ENCODE measurements at regions not wholly inside any gene's neighbourhood (a gene's known extent, or its start where the extent isn't known, plus 50 kb on each side); places are given as distances from the start of the nearest gene placed in this dataset.
"Not testable (repeated sequence)": the region's sequence is repeated elsewhere in the genome, so short reads cannot be mapped to it uniquely, and the experiment has no call there.

- Histone ChIP-seq H4K20me1 (replicated peaks; ENCODE audit: control insufficient read depth, insufficient read depth, low read length) (no peaks in the 10 kb centered on the region), H3K9me3 (replicated peaks; ENCODE audit: control insufficient read depth, insufficient read depth, low read depth, low read length) (no peaks in the 10 kb centered on the region), H3K27ac (ENCODE audit: extremely low read depth, low read depth, low read length) (no peak overlapping the region), H3K27me3 (ENCODE audit: control insufficient read depth in 2 of 2, insufficient read depth in 2 of 2, low read length in 2 of 2) (no peaks in the 10 kb centered on the region; a peak in 2 of 5 replicates), H3K79me2 (ENCODE audit: control insufficient read depth, insufficient read depth, low read length) (no peaks in the 10 kb centered on the region), H3K9me1 (ENCODE audit: control insufficient read depth, insufficient read depth, low read length) (no peaks in the 10 kb centered on the region), H3K4me1 (replicated peaks in 1 of 2; ENCODE audit: control insufficient read depth in 2 of 2, insufficient read depth in 2 of 2, low read length in 2 of 2) (no peaks in the 10 kb centered on the region), H3K4me3 (no peak overlapping the region), H3K9ac (ENCODE audit: insufficient read depth in 1 of 2, low read depth in 2 of 2, low read length in 2 of 2) (no peak overlapping the region), H3K36me3 (ENCODE audit: control insufficient read depth, insufficient read depth, low read length) (no peaks in the 10 kb centered on the region), H2AFZ (ENCODE audit: low read depth, low read length) (no peak overlapping the region), H3K4me2 (ENCODE audit: insufficient read depth, low read length) (no peak overlapping the region)
- intact Hi-C loops (cut with micrococcal nuclease) (no loop called here), in situ Hi-C loops (cut with MboI) (no loop called here)
- BruUV-seq (replicated peaks): no TSS peak
- TF ChIP-seq CREB3L1 (IDR thresholded peaks at IDR 0.05; ENCODE audit: borderline replicate concordance, low read depth) (no peak), CHCHD3 (CRISPR knock-in tag; IDR thresholded peaks at IDR 0.05) (no peak), HNRNPUL1 (IDR thresholded peaks at IDR 0.05; ENCODE audit: low read length) (no peak), ZNF140 (CRISPR knock-in tag; IDR thresholded peaks at IDR 0.05) (no peak), GABPB2 (CRISPR knock-in tag; conservative IDR thresholded peaks at IDR 0.05) (no peak), RBFOX2 (IDR thresholded peaks at IDR 0.05; ENCODE audit: low read depth, low read length) (no peak), ZNF518B (CRISPR knock-in tag; IDR thresholded peaks at IDR 0.05) (no peak), FOS (IDR thresholded peaks at IDR 0.05; ENCODE audit: extremely low read depth, insufficient read length) (no peak), E2F4 (CRISPR knock-in tag; IDR thresholded peaks at IDR 0.05; ENCODE audit: low read depth) (no peak), PPARD (CRISPR knock-in tag; IDR thresholded peaks at IDR 0.05) (no peak)
- ATAC-seq: no peak
- no peak for FAIRE-seq
- 0% methylated on average over 5 of the region's 5 CpGs for WGBS (ENCODE audit: insufficient coverage, low coverage, missing lambda C conversion rate)
- DNase-seq (ENCODE audit: extremely low read depth in 1 of 4, low spot score in 3 of 4): no peak
- CTCF ChIA-PET (ENCODE audit: low intra/inter-chr PET ratio): no interaction called here
- POLR2A ChIA-PET: no interaction called here
These were observed 263.8 kb downstream of the ARHGAP12 start for GRCh38 chr10:31664803-31665202.

GRCh38 chr10:31664071-31664470 is 264.6 kb downstream of the ARHGAP12 start:
- H3K4me3 ChIP-seq; H3K36me3 ChIP-seq (ENCODE audit: control insufficient read depth, insufficient read depth, low read length); BruUV-seq (replicated peaks); in situ Hi-C loops (cut with MboI); DNase-seq (ENCODE audit: extremely low read depth in 1 of 4, low spot score in 3 of 4); ATAC-seq; H4K20me1 ChIP-seq (replicated peaks; ENCODE audit: control insufficient read depth, insufficient read depth, low read length); intact Hi-C loops (cut with micrococcal nuclease); H3K79me2 ChIP-seq (ENCODE audit: control insufficient read depth, insufficient read depth, low read length); POLR2A ChIA-PET; H3K27me3 ChIP-seq (ENCODE audit: control insufficient read depth in 2 of 2, insufficient read depth in 2 of 2, low read length in 2 of 2); FAIRE-seq; H3K4me2 ChIP-seq (ENCODE audit: insufficient read depth, low read length); H3K9me3 ChIP-seq (replicated peaks; ENCODE audit: control insufficient read depth, insufficient read depth, low read depth, low read length); H3K27ac ChIP-seq (ENCODE audit: extremely low read depth, low read depth, low read length); H3K9ac ChIP-seq (ENCODE audit: insufficient read depth in 1 of 2, low read depth in 2 of 2, low read length in 2 of 2); H3K4me1 ChIP-seq (replicated peaks in 1 of 2; ENCODE audit: control insufficient read depth in 2 of 2, insufficient read depth in 2 of 2, low read length in 2 of 2); H3K9me1 ChIP-seq (ENCODE audit: control insufficient read depth, insufficient read depth, low read length); H2AFZ ChIP-seq (ENCODE audit: low read depth, low read length); CTCF ChIA-PET (ENCODE audit: low intra/inter-chr PET ratio): not testable (repeated sequence)
- WGBS (ENCODE audit: insufficient coverage, low coverage, missing lambda C conversion rate): 0% methylated on average over 9 of the region's 9 CpGs
